ENCODE measurements at regions not wholly inside any gene's neighbourhood (a gene's known extent, or its start where the extent isn't known, plus 50 kb on each side); places are given as distances from the start of the nearest gene placed in this dataset.

- no peak for DNase-seq
Observed at GRCh38 chr13:103788061-103788652, 721.9 kb upstream of the SLC10A2 start.

- DNase-seq: no peak
Observed at GRCh38 chr13:103772576-103772975, 706.4 kb upstream of the SLC10A2 start.

GRCh38 chr13:103762523-103762922 is 696.3 kb upstream of the SLC10A2 start:
- no peak for DNase-seq

- DNase-seq: no peak
Observed at GRCh38 chr13:103759361-103759760, 693.1 kb upstream of the SLC10A2 start.

GRCh38 chr13:103758222-103758621 is 692.0 kb upstream of the SLC10A2 start:
- no peak for DNase-seq

GRCh38 chr13:103757361-103757760 is 691.1 kb upstream of the SLC10A2 start:
- DNase-seq: no peak

GRCh38 chr13:103754783-103755182 is 688.6 kb upstream of the SLC10A2 start:
- DNase-seq: no peak

- DNase-seq: no peak
Observed at GRCh38 chr13:103734837-103735236, 668.6 kb upstream of the SLC10A2 start.

- DNase-seq: no peak
Observed at GRCh38 chr13:103731959-103732358, 665.7 kb upstream of the SLC10A2 start.

- DNase-seq: no peak
Observed at GRCh38 chr13:103730407-103730806, 664.2 kb upstream of the SLC10A2 start.

GRCh38 chr13:103726808-103727207 is 660.6 kb upstream of the SLC10A2 start:
- DNase-seq: no peak

- no peak for DNase-seq
Observed at GRCh38 chr13:103716718-103717117, 650.5 kb upstream of the SLC10A2 start.

GRCh38 chr13:103715335-103715734 is 649.1 kb upstream of the SLC10A2 start:
- DNase-seq: no peak

- no peak for DNase-seq
Observed at GRCh38 chr13:103703246-103703645, 637.0 kb upstream of the SLC10A2 start.

GRCh38 chr13:103698000-103698399 is 631.8 kb upstream of the SLC10A2 start:
- DNase-seq: no peak

GRCh38 chr13:103695320-103695719 is 629.1 kb upstream of the SLC10A2 start:
- DNase-seq: no peak

- DNase-seq: no peak
Observed at GRCh38 chr13:103694471-103694870, 628.3 kb upstream of the SLC10A2 start.

GRCh38 chr13:103694033-103694432 is 627.8 kb upstream of the SLC10A2 start:
- DNase-seq: no peak

- no peak for DNase-seq
Observed at GRCh38 chr13:103692442-103692841, 626.2 kb upstream of the SLC10A2 start.

GRCh38 chr13:103676329-103676728 is 610.1 kb upstream of the SLC10A2 start:
- DNase-seq: no peak

- no peak for DNase-seq
Observed at GRCh38 chr13:103671547-103671946, 605.3 kb upstream of the SLC10A2 start.

- no peak for DNase-seq
Observed at GRCh38 chr13:103663996-103664395, 597.8 kb upstream of the SLC10A2 start.

- DNase-seq: no peak
Observed at GRCh38 chr13:103656311-103656710, 590.1 kb upstream of the SLC10A2 start.

GRCh38 chr13:103640606-103641005 is 574.4 kb upstream of the SLC10A2 start:
- no peak for DNase-seq

- DNase-seq: no peak
Observed at GRCh38 chr13:103639326-103639725, 573.1 kb upstream of the SLC10A2 start.

GRCh38 chr13:103638706-103639105 is 572.5 kb upstream of the SLC10A2 start:
- no peak for DNase-seq

Data from DMS153 (cell line).